GM12878 (cell line): ENCODE measurements at regions not wholly inside any gene's neighbourhood (a gene's known extent, or its start where the extent isn't known, plus 50 kb on each side); places are given as distances from the start of the nearest gene placed in this dataset.

Experiments used
- ATAC-seq: fragments of 200-7000 bp; cut with Tn5 transposase; 3 replicates; pipeline ENCODE4 v1.9.1; 2020; ENCODE audit warnings: mild to moderate bottlenecking, moderate library complexity
- BruUV-seq: library from RNA; stranded (reverse); fragments of 400-500 nt; replicated peaks from 2 replicates; lab custom pipeline; 2021; lab: Mats Ljungman, UMichigan
- CTCF ChIA-PET: fragments of 300-600 bp; sonication (Branson Sonifier 250); formaldehyde crosslinking; extraction: SDS; loops from one replicate; lab custom pipeline; 2021; ENCODE audit warnings: inconsistent platforms; lab: Yijun Ruan, JAX
- POLR2A ChIA-PET: fragments of 350-600 bp; formaldehyde crosslinking; extraction: SDS; loops from one replicate; lab custom pipeline; 2021; ENCODE audit warnings: inconsistent platforms; lab: Charles Lee
- RAD21 ChIA-PET: fragments of 300-600 bp; sonication (Branson Sonifier 250); formaldehyde crosslinking; loops from one replicate; lab custom pipeline; 2023; ENCODE audit warnings: antibody characterized with exemption; ENCODE audit not compliant: unreplicated experiment; lab: Charles Lee
- SMC1A ChIA-PET: fragments of 300-600 bp; sonication (Branson Sonifier 250); formaldehyde crosslinking; loops from one replicate; lab custom pipeline; 2023; ENCODE audit not compliant: unreplicated experiment, uncharacterized antibody; lab: Charles Lee
- DNase-seq: peaks from one replicate; pipeline ENCODE4 v3.0.0-alpha.2; 2011; ENCODE audit warnings: low read depth, low spot score
- FAIRE-seq: peaks from 3 replicates; lab custom pipeline; 2011; peaks lifted over from hg19 to GRCh38; lab: Jason Lieb, UNC
- H2AFZ ChIP-seq: 2 replicates; pipeline ENCODE4 v1.6.0; 2011; ENCODE audit warnings: low read depth, low read length, control low read depth; ENCODE audit not compliant: control insufficient read depth
- H3K27ac ChIP-seq: 2 replicates; pipeline ENCODE4 v1.5.1; 2011; ENCODE audit warnings: control low read depth; ENCODE audit not compliant: control insufficient read depth, insufficient read depth
- H3K27me3 ChIP-seq, 2 experiments: replicated peaks in 1 of 2; 2 replicates each; pipeline versions ENCODE4 v1.6.0 to v1.6.1; 2011; ENCODE audit warnings: low read length in 1 of 2; ENCODE audit not compliant: control insufficient read depth in 2 of 2, insufficient read depth in 2 of 2
- H3K36me3 ChIP-seq, 2 experiments: 2 replicates each; pipeline ENCODE4 v1.5.1; 2011; ENCODE audit warnings: low read length in 1 of 2; ENCODE audit not compliant: control insufficient read depth in 2 of 2, insufficient read depth in 2 of 2
- H3K4me1 ChIP-seq: 2 replicates; pipeline ENCODE4 v1.6.1; 2011; ENCODE audit warnings: mild to moderate bottlenecking, low read length, moderate library complexity, mixed read lengths; ENCODE audit not compliant: control insufficient read depth, insufficient read depth
- H3K4me2 ChIP-seq: 2 replicates; pipeline ENCODE4 v1.6.0; 2011; ENCODE audit warnings: control low read depth; ENCODE audit not compliant: control insufficient read depth, insufficient read depth
- H3K4me3 ChIP-seq: fragments of 200-600 bp; sonication (generic); 2 replicates; pipeline ENCODE4 v1.5.1; 2016
- H3K79me2 ChIP-seq: 2 replicates; pipeline ENCODE4 v1.6.0; 2011; ENCODE audit warnings: low read length; ENCODE audit not compliant: control insufficient read depth, insufficient read depth
- H3K9ac ChIP-seq: 2 replicates; pipeline ENCODE4 v1.8.0; 2011; ENCODE audit warnings: low read length, control low read depth, mixed read lengths; ENCODE audit not compliant: control insufficient read depth, insufficient read depth
- H3K9me3 ChIP-seq: replicated peaks from 3 replicates; pipeline ENCODE4 v1.5.1; 2011; ENCODE audit warnings: mild to moderate bottlenecking, low read length; ENCODE audit not compliant: control insufficient read depth, insufficient read depth
- H4K20me1 ChIP-seq: 2 replicates; pipeline ENCODE4 v1.6.0; 2011; ENCODE audit not compliant: control insufficient read depth, insufficient read depth
- CEBPZ ChIP-seq: fragments of 150-350 bp; IDR thresholded peaks from 2 replicates; pipeline ENCODE4 v1.6.1; 2016; ENCODE audit warnings: low read depth, low read length
- CHD1 ChIP-seq: IDR thresholded peaks from 2 replicates; pipeline ENCODE4 v1.6.1; 2012; ENCODE audit warnings: low read depth, low read length, improper control_type of control experiment
- CHD4 ChIP-seq: fragments of 200-600 bp; sonication (generic); IDR thresholded peaks from 2 replicates; pipeline ENCODE4 v1.6.1; 2016; ENCODE audit warnings: mild to moderate bottlenecking
- CREM ChIP-seq: IDR thresholded peaks from 2 replicates; pipeline ENCODE4 v1.6.1; 2014; ENCODE audit warnings: antibody characterized with exemption, low read depth
- LARP7 ChIP-seq: fragments of 450-650 bp; IDR thresholded peaks from 2 replicates; pipeline ENCODE4 v1.6.1; 2017; ENCODE audit warnings: mild to moderate bottlenecking
- PML ChIP-seq: IDR thresholded peaks from 2 replicates; pipeline ENCODE4 v1.6.1; 2012; ENCODE audit warnings: low read length, inconsistent platforms
- TBL1XR1 ChIP-seq: IDR thresholded peaks from 2 replicates; pipeline ENCODE4 v1.6.1; 2012; ENCODE audit warnings: low read depth, low read length, improper control_type of control experiment
- ZBTB11 ChIP-seq: fragments of 450-650 bp; formaldehyde crosslinking; IDR thresholded peaks from 2 replicates; pipeline ENCODE4 v1.5.0; 2022; ENCODE audit warnings: mild to moderate bottlenecking, missing genetic modification characterization
- ZSCAN29 ChIP-seq: fragments of 450-650 bp; IDR thresholded peaks from 2 replicates; pipeline ENCODE4 v1.6.1; 2017; ENCODE audit warnings: mild to moderate bottlenecking, moderate library complexity
- WGBS: methylation state at CpG from one replicate; pipeline ENCODE4 v1.1.6; 2016; ENCODE audit warnings: low lambda C conversion rate; ENCODE audit not compliant: insufficient replicate concordance, insufficient coverage; ENCODE audit errors: missing lambda C conversion rate; 5-methylcytosine and 5-hydroxymethylcytosine counted together
- in situ Hi-C: fragments of 300-500 bp; cut with MboI; formaldehyde crosslinking; loops from 9 replicates; pipeline ENCODE4 v1.14.3; 2018; ENCODE audit warnings: mixed read lengths
- intact Hi-C: fragments of 100-400 bp; cut with micrococcal nuclease; formaldehyde crosslinking; loops from one replicate; pipeline ENCODE4 v1.14.2; 2022; ENCODE audit not compliant: unreplicated experiment

GRCh38 chr14:65329911-65330310 lies 82.6 kb upstream of the FUT8 start:
- Histone ChIP-seq H3K4me3 (no peak overlapping the region), H4K20me1 (no peaks in the 10 kb centered on the region), H3K27ac (no peak overlapping the region), H3K27me3 (no peaks in the 10 kb centered on the region), H3K79me2 (no peaks in the 10 kb centered on the region), H3K4me1 (peaks cover 31% of the 10 kb centered on the region), H3K9ac (no peak overlapping the region), H3K36me3 (no peaks in the 10 kb centered on the region), H2AFZ (peak overlapping the region; percentile 20; the same call in 1 of the 2 replicates), H3K4me2 (no peak overlapping the region), H3K9me3 (no peaks in the 10 kb centered on the region)
- WGBS, result 0% methylated on average over 2 of the region's 2 CpGs
- ChIA-PET RAD21 (interaction anchor here (5.5 kb wide), 1 partner anchor 9 kb away, joined by 40 read pairs; no protein-coding TSS in a partner anchor), POLR2A (interaction anchor here (0.9 to 1.4 kb wide), 2 partner anchors 9 to 25 kb away, joined by 3 to 4 read pairs; no protein-coding TSS in a partner anchor), CTCF (interaction anchor here (1.3 kb wide), 2 partner anchors 9 to 11 kb away, joined by 3 to 4 read pairs; no protein-coding TSS in a partner anchor), SMC1A (interaction anchor here (0.7 to 5.6 kb wide), 4 partner anchors 8 to 42 kb away, joined by 3 to 82 read pairs (median 4); no protein-coding TSS in a partner anchor)
- no TSS peak for BruUV-seq
- TF ChIP-seq CREM (no peak), ZSCAN29 (no peak), LARP7 (no peak), ZBTB11 (CRISPR knock-in tag) (no peak), CHD4 (no peak), PML (no peak), CHD1 (no peak), TBL1XR1 (no peak), CEBPZ (no peak)
- ATAC-seq (peak; percentile 52), DNase-seq (no peak), FAIRE-seq (peak; percentile 27)
- intact Hi-C loops (no loop called here), in situ Hi-C loops (no loop called here)
